Pancreas (tissue), 10 donors: ENCODE measurements at regions not wholly inside any gene's neighbourhood (a gene's known extent, or its start where the extent isn't known, plus 50 kb on each side); places are given as distances from the start of the nearest gene placed in this dataset.

Experiments
- ATAC-seq, 4 donors: fragments of 200-7000 bp; cut with Tn5 transposase; one replicate each; pipeline versions ENCODE4 v1.8.0 to v1.9.1; 2020; ENCODE audit warnings: mild to moderate bottlenecking in 4 of 4, moderate library complexity in 4 of 4
- DNase-seq, 6 donors: peaks; one replicate each; pipeline ENCODE4 v3.0.0-alpha.2; 2020
- FAIRE-seq: peaks from 2 replicates; lab custom pipeline; 2012; peaks lifted over from hg19 to GRCh38; lab: Jason Lieb, UNC
- H3K27ac ChIP-seq, 4 donors: fragments of 200-600 bp; sonication (generic); 1 replicate in 3 of 4; 2 replicates in 1 of 4; pipeline versions ENCODE4 v1.5.0 to v1.8.0; 2020
- H3K27me3 ChIP-seq, 4 donors: fragments of 200-600 bp; one replicate each; pipeline ENCODE4 v1.8.0; 2021
- H3K36me3 ChIP-seq, 3 donors: fragments of 200-600 bp; sonication (generic) in 1 of 3; one replicate each; pipeline versions ENCODE4 v1.5.0 to v1.8.0; 2020 to 2021
- H3K4me1 ChIP-seq, 3 donors: fragments of 200-600 bp; one replicate each; pipeline ENCODE4 v1.8.0; 2021
- H3K4me3 ChIP-seq, 4 donors: fragments of 200-600 bp; sonication (generic) in 2 of 4; one replicate each; pipeline versions ENCODE4 v1.5.0 to v1.8.0; 2020 to 2021
- H3K9me3 ChIP-seq, 4 donors: fragments of 200-600 bp; one replicate each; pipeline ENCODE4 v1.8.0; 2021
- WGBS, 2 donors: extraction: QIAGEN DNeasy Blood & Tissue Kit; methylation state at CpG; one replicate each; pipeline ENCODE4 v1.1.7; 2013; 5-methylcytosine and 5-hydroxymethylcytosine counted together
- intact Hi-C, 3 donors: fragments of 100-400 bp; cut with DNase I; formaldehyde crosslinking; loops; one replicate each; pipeline versions ENCODE4 v1.11.1 to v1.14.2; 2022
- TF ChIP-seq, protein P1 (sequence below), 4 donors: fragments of 200-600 bp; sonication (generic) in 3 of 4; IDR thresholded peaks; one replicate each; pipeline versions ENCODE4 v1.5.0 to v1.8.0; 2021; ENCODE audit warnings: antibody characterized with exemption in 4 of 4
- donor health status: healthy with polysubstance abuse.
- donor health status: DM: no; HTN: no; CAD: no; lungs with moderate emphysema.
- donor health status: DM: no; HTN: no; CAD: no.
- donor health status: control.
- donor health status: control.
- donor health status: Bipolar disorder and iron deficiency.
- donor health status: DM: yes; HTN: yes; CAD: no.
- donor health status: DM: no; HTN: no; CAD: no.
- donor health status: DM: no; HTN: no; CAD: no.
- donor health status: DM: yes; HTN: yes; CAD: no.

- 39 to 40% methylated on average over 21 of the region's 21 CpGs for WGBS, 2 donors
- intact Hi-C loops = no loop called here
- Histone ChIP-seq H3K4me3 (no peak overlapping the region), H3K4me1 (no peaks in the 10 kb centered on the region), H3K27ac (no peak overlapping the region), H3K27me3 (no peaks in the 10 kb centered on the region), H3K36me3 (no peaks in the 10 kb centered on the region), H3K9me3 (no peaks in the 10 kb centered on the region)
- FAIRE-seq = no peak
- no peak for DNase-seq
- TF ChIP-seq, protein P1, sequence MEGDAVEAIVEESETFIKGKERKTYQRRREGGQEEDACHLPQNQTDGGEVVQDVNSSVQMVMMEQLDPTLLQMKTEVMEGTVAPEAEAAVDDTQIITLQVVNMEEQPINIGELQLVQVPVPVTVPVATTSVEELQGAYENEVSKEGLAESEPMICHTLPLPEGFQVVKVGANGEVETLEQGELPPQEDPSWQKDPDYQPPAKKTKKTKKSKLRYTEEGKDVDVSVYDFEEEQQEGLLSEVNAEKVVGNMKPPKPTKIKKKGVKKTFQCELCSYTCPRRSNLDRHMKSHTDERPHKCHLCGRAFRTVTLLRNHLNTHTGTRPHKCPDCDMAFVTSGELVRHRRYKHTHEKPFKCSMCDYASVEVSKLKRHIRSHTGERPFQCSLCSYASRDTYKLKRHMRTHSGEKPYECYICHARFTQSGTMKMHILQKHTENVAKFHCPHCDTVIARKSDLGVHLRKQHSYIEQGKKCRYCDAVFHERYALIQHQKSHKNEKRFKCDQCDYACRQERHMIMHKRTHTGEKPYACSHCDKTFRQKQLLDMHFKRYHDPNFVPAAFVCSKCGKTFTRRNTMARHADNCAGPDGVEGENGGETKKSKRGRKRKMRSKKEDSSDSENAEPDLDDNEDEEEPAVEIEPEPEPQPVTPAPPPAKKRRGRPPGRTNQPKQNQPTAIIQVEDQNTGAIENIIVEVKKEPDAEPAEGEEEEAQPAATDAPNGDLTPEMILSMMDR (IDR thresholded peaks at IDR 0.05) = no peak
- no peak for ATAC-seq
Observed at GRCh38 chr12:34341362-34341733, 319.1 kb downstream of the ALG10 start.

GRCh38 chr12:34342048-34342447 lies 319.8 kb downstream of the ALG10 start:
- TF ChIP-seq, protein P1 (IDR thresholded peaks at IDR 0.05) = no peak
- Histone ChIP-seq H3K27me3 (no peaks in the 10 kb centered on the region), H3K9me3 (no peaks in the 10 kb centered on the region), H3K36me3 (no peaks in the 10 kb centered on the region), H3K4me3 (no peak overlapping the region), H3K4me1 (no peaks in the 10 kb centered on the region), H3K27ac (no peak overlapping the region)
- DNase-seq (no peak), ATAC-seq (no peak), FAIRE-seq (no peak)
- 38 to 50% methylated on average over 25 of the region's 25 CpGs for WGBS, 2 donors
- intact Hi-C loops = no loop called here

DNA sequence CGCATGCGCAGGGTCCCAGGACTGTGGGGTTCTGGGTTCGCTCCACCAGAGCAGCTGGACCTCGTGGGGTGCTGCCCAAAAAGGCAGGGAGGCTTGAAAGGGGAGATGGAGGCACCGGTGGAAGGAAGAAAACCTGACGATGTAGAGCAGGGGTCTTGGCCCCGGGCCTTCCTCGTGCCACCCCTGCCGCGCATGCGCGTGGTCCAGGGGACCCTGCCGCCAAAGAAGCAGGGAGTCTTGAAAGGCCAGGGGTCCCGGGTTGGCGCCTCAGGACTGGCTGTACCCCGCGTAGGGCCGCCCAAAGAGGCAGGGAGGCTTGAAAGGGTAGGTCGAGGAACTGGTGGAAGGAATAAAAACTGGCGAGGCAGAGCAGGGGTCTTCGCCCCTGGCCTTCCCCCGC lies 321.0 kb downstream of the ALG10 start:
- Histone ChIP-seq H3K27me3 (no peaks in the 10 kb centered on the region), H3K4me3 (no peak overlapping the region), H3K27ac (no peak overlapping the region), H3K9me3 (no peaks in the 10 kb centered on the region), H3K36me3 (no peaks in the 10 kb centered on the region), H3K4me1 (no peaks in the 10 kb centered on the region)
- FAIRE-seq (no peak), ATAC-seq (no peak), DNase-seq (no peak)
- intact Hi-C loops = no loop called here
- TF ChIP-seq, protein P1 (IDR thresholded peaks at IDR 0.05) = no peak
- 53 to 61% methylated on average over 22 of the region's 22 CpGs for WGBS, 2 donors

- FAIRE-seq = no peak
- Histone ChIP-seq H3K27me3 (no peaks in the 10 kb centered on the region), H3K4me3 (no peak overlapping the region), H3K9me3 (no peaks in the 10 kb centered on the region), H3K36me3 (no peaks in the 10 kb centered on the region), H3K4me1 (no peaks in the 10 kb centered on the region), H3K27ac (no peak overlapping the region)
- WGBS, 2 donors = 51 to 63% methylated on average over 24 to 25 of the region's 25 CpGs
- intact Hi-C loops = no loop called here
- DNase-seq = no peak
- TF ChIP-seq, protein P1 (IDR thresholded peaks at IDR 0.05) = no peak
- no peak for ATAC-seq
Observed at GRCh38 chr12:34343766-34344165, 321.5 kb downstream of the ALG10 start.

GRCh38 chr12:34344851-34345522 lies 322.7 kb downstream of the ALG10 start:
- DNase-seq (no peak), ATAC-seq (no peak), FAIRE-seq (no peak)
- intact Hi-C loops = no loop called here
- no peaks in the 10 kb centered on the region for H3K4me1 ChIP-seq
- H3K27me3 ChIP-seq = no peaks in the 10 kb centered on the region
- H3K4me3 ChIP-seq = no peak overlapping the region
- H3K36me3 ChIP-seq = no peaks in the 10 kb centered on the region
- TF ChIP-seq, protein P1 (IDR thresholded peaks at IDR 0.05) = no peak
- H3K9me3 ChIP-seq = no peaks in the 10 kb centered on the region
- H3K27ac ChIP-seq = no peak overlapping the region
- WGBS, 2 donors = 43 to 54% methylated on average over 37 of the region's 37 CpGs
